Motor neuron (in vitro differentiated cells): ENCODE measurements at regions not wholly inside any gene's neighbourhood (a gene's known extent, or its start where the extent isn't known, plus 50 kb on each side); places are given as distances from the start of the nearest gene placed in this dataset.
"Not testable (repeated sequence)": the region's sequence is repeated elsewhere in the genome, so short reads cannot be mapped to it uniquely, and the experiment has no call there.

Experiments used
- ATAC-seq, 8 experiments: fragments of 200-7000 bp; cut with Tn5 transposase; replicated peaks in 6 of 8; 2 replicates each; pipeline ENCODE4 v1.8.0; 2021; ENCODE audit warnings: mild to moderate bottlenecking in 8 of 8, moderate library complexity in 8 of 8
- H3K27ac ChIP-seq, 2 donors: fragments of 250-450 bp; sonication (Bioruptor Pico); 2 replicates each; pipeline ENCODE4 v1.9.0; 2021; ENCODE audit warnings: antibody characterized with exemption in 2 of 2, mild to moderate bottlenecking in 2 of 2, moderate library complexity in 1 of 2
- H3K4me1 ChIP-seq, 2 donors: fragments of 250-450 bp; sonication (Bioruptor Pico); replicated peaks in 1 of 2; 2 replicates each; pipeline ENCODE4 v1.6.1; 2021; ENCODE audit warnings: antibody characterized with exemption in 2 of 2, mild to moderate bottlenecking in 2 of 2, moderate library complexity in 1 of 2
- H3K4me3 ChIP-seq, 5 donors: fragments of 250-450 bp; sonication (Bioruptor Pico); 2 replicates each; pipeline ENCODE4 v1.9.0; 2021; ENCODE audit warnings: antibody characterized with exemption in 5 of 5, mild to moderate bottlenecking in 5 of 5, moderate library complexity in 4 of 5
- WGBS, 10 experiments: fragments of 450-650 bp; shearing (Covaris generic); methylation state at CpG; one replicate each; pipeline ENCODE4 v1.0.0; 2022; 5-methylcytosine and 5-hydroxymethylcytosine counted together
- in situ Hi-C, 9 experiments: fragments of 400-800 bp; cut with MboI; loops; one replicate each; pipeline ENCODE4 v1.15.0; 2021; ENCODE audit warnings: low sequenced_read_pairs in 9 of 9, low pct_unique_long_range_greater_than_20kb in 2 of 9; ENCODE audit not compliant: unreplicated experiment in 9 of 9

DNA sequence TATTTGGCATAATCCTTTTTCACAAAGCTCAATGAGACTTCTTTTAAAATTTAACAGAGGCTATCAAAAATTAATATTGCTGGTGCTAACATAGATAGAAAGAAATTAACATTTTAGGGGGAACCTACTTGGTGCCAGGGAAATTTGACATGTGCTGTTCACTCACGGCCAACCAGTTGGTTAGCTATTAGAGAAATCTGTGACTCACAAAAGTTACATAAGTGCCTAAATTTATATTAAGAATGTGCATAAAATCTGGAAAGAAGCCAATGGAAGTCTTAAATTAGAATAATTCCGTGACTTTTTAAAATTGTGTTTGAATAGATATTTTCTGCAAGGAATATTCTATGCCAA lies 184.3 kb upstream of the MAP2 start:
- no peaks in the 10 kb centered on the region for H3K4me1 ChIP-seq
- 0 to 53% (median 18%) methylated on average over 1 to 2 of the region's 2 CpGs for WGBS, 10 experiments
- no peak for ATAC-seq
- in situ Hi-C loops: no loop called here
- H3K4me3 ChIP-seq: no peak overlapping the region
- no peak overlapping the region for H3K27ac ChIP-seq

- H3K4me3 ChIP-seq: no peak overlapping the region
- 0 to 100% (median 0%) methylated on average over 1 of the region's 1 CpG; no CpG with 5 or more reads in 5 of the 10 experiments for WGBS, 10 experiments
- no peaks in the 10 kb centered on the region for H3K4me1 ChIP-seq
- in situ Hi-C loops: no loop called here
- H3K27ac ChIP-seq: no peak overlapping the region
- no peak for ATAC-seq
These were observed 183.6 kb upstream of the MAP2 start for GRCh38 chr2:209240204-209240603.

- WGBS, 10 experiments: 56 to 72% (median 58%) methylated on average over 1 to 2 of the region's 2 CpGs; no CpG with 5 or more reads in 6 of the 10 experiments
- Histone ChIP-seq H3K27ac (no peak overlapping the region), H3K4me1 (no peaks in the 10 kb centered on the region), H3K4me3 (no peak overlapping the region)
- in situ Hi-C loops: no loop called here
- ATAC-seq: no peak
These were observed 170.3 kb upstream of the MAP2 start for GRCh38 chr2:209253544-209253943.

GRCh38 chr2:209259767-209260166 lies 164.1 kb upstream of the MAP2 start:
- 80 to 100% (median 92%) methylated on average over 1 to 5 of the region's 7 CpGs; no CpG with 5 or more reads in 3 of the 10 experiments for WGBS, 10 experiments
- in situ Hi-C loops: no loop called here

GRCh38 chr2:209260281-209260680 lies 163.6 kb upstream of the MAP2 start:
- H3K4me3 ChIP-seq: no peak overlapping the region

More at GRCh38 chr2:209259767-209260166, 164.1 kb upstream of the MAP2 start:
- Histone ChIP-seq H3K4me1 (no peaks in the 10 kb centered on the region), H3K27ac (no peak overlapping the region), H3K4me3 (no peak overlapping the region)
- ATAC-seq: no peak

GRCh38 chr2:209261366-209262053 lies 162.3 kb upstream of the MAP2 start:
- in situ Hi-C loops, H3K4me1 ChIP-seq, H3K27ac ChIP-seq, H3K4me3 ChIP-seq, ATAC-seq: not testable (repeated sequence)
- WGBS, 10 experiments: 10 to 100% (median 63%) methylated on average over 1 to 10 of the region's 16 CpGs; no CpG with 5 or more reads in 2 of the 10 experiments

More at GRCh38 chr2:209260281-209260680, 163.6 kb upstream of the MAP2 start:
- Histone ChIP-seq H3K4me1 (no peaks in the 10 kb centered on the region), H3K27ac (no peak overlapping the region)
- in situ Hi-C loops: no loop called here
- 30 to 100% (median 91%) methylated on average over 1 to 5 of the region's 5 CpGs; no CpG with 5 or more reads in 1 of the 10 experiments for WGBS, 10 experiments
- ATAC-seq: no peak

GRCh38 chr2:209269024-209269423 lies 154.8 kb upstream of the MAP2 start:
- Histone ChIP-seq H3K4me3 (no peak overlapping the region), H3K4me1 (no peaks in the 10 kb centered on the region), H3K27ac (no peak overlapping the region)
- in situ Hi-C loops: no loop called here
- WGBS, 10 experiments: 0 to 91% (median 81%) methylated on average over 1 to 2 of the region's 2 CpGs; no CpG with 5 or more reads in 2 of the 10 experiments
- ATAC-seq: no peak

DNA sequence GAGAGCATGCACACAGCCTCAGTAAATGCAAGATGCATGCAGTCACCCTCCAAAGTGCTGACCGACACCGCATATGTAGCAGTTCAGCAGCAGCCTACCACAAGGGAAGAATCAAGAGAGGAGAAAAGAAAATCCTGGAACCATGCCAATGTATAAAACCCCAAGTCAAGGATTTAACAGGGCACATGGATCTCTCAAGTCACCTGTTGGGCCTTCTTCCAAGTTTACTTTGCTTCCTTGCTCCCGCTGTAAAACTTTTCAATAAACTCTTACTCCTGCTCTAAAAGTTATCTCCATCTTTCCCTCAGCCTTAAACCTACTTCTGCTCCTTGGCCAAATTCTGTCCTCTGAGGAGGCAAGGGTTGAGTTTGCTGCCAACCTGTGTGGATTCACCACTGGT lies 147.8 kb upstream of the MAP2 start:
- WGBS, 10 experiments: 0 to 100% (median 78%) methylated on average over 1 to 3 of the region's 3 CpGs; no CpG with 5 or more reads in 2 of the 10 experiments
- in situ Hi-C loops: no loop called here

GRCh38 chr2:209277444-209277843 lies 146.4 kb upstream of the MAP2 start:
- in situ Hi-C loops: no loop called here

More for the DNA sequence above, 147.8 kb upstream of the MAP2 start:
- Histone ChIP-seq H3K4me3 (no peak overlapping the region), H3K27ac (no peak overlapping the region), H3K4me1 (no peaks in the 10 kb centered on the region)
- ATAC-seq: no peak

DNA sequence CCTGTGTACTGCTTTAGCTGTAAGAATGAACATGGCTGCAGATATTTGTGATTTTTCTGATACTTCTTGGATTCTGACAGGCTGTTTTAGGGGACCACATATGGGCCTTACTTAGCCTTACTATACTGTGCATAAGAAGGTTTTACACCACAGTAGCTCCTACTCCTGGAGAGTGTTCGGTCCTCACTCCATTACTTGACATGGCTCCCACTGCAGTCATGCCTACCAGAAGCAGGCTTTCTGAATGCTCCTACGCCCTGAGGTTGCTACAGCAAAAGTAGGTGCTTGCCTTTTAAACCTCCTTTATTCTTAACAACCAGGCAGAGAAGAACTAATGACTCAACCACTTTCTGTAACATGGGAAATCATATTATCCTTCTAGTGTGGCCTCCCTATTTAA lies 125.2 kb upstream of the MAP2 start:
- H3K4me3 ChIP-seq: no peak overlapping the region
- WGBS, 10 experiments: 0 to 100% (median 81%) methylated on average over 1 to 2 of the region's 2 CpGs; no CpG with 5 or more reads in 3 of the 10 experiments
- no peak for ATAC-seq
- in situ Hi-C loops: no loop called here
- H3K27ac ChIP-seq: no peak overlapping the region
- no peaks in the 10 kb centered on the region for H3K4me1 ChIP-seq

More at GRCh38 chr2:209277444-209277843, 146.4 kb upstream of the MAP2 start:
- H3K4me3 ChIP-seq: no peak overlapping the region
- no peak overlapping the region for H3K27ac ChIP-seq
- no peak for ATAC-seq
- 0 to 100% (median 79%) methylated on average over 1 to 3 of the region's 3 CpGs; no CpG with 5 or more reads in 2 of the 10 experiments for WGBS, 10 experiments
- no peaks in the 10 kb centered on the region for H3K4me1 ChIP-seq

GRCh38 chr2:209299478-209299877 lies 124.4 kb upstream of the MAP2 start:
- in situ Hi-C loops: not testable (repeated sequence)

GRCh38 chr2:209300766-209301165 lies 123.1 kb upstream of the MAP2 start:
- H3K4me3 ChIP-seq, in situ Hi-C loops, H3K4me1 ChIP-seq, H3K27ac ChIP-seq, ATAC-seq: not testable (repeated sequence)
- WGBS, 10 experiments: 20 to 100% (median 100%) methylated on average over 1 to 5 of the region's 9 CpGs; no CpG with 5 or more reads in 4 of the 10 experiments

More at GRCh38 chr2:209299478-209299877, 124.4 kb upstream of the MAP2 start:
- H3K4me1 ChIP-seq, H3K4me3 ChIP-seq, H3K27ac ChIP-seq, ATAC-seq: not testable (repeated sequence)
- WGBS, 10 experiments: 20 to 80% (median 62%) methylated on average over 1 to 5 of the region's 11 CpGs; no CpG with 5 or more reads in 7 of the 10 experiments

DNA sequence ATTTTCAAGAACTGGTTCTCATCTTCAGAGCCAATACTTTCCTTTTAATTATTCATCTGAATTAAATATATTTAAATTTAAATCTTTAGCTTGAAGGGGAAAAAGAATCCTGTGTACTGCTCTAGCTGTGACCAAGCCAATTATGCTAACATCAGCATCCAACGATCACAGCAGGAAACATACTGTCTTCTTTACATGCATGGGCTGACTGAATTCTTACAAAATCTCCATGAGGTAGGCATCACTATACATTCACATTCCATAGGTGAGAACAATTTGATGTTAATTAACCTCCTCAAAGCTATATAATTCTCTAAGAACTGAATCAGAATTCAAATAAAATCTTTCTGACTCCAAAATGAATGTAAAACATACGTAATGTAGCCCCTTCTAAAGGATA lies 118.8 kb upstream of the MAP2 start:
- 0 to 100% (median 50%) methylated on average over 1 to 2 of the region's 2 CpGs for WGBS, 10 experiments
- no peak overlapping the region for H3K27ac ChIP-seq
- no peak for ATAC-seq
- no peaks in the 10 kb centered on the region for H3K4me1 ChIP-seq
- no peak overlapping the region for H3K4me3 ChIP-seq
- in situ Hi-C loops: no loop called here

GRCh38 chr2:209305746-209306196 lies 118.1 kb upstream of the MAP2 start:
- in situ Hi-C loops: no loop called here
- no peaks in the 10 kb centered on the region for H3K4me1 ChIP-seq
- no peak overlapping the region for H3K4me3 ChIP-seq
- ATAC-seq: no peak
- no peak overlapping the region for H3K27ac ChIP-seq
- 0 to 100% (median 90%) methylated on average over 1 to 2 of the region's 7 CpGs; no CpG with 5 or more reads in 7 of the 10 experiments for WGBS, 10 experiments
